Activated T-cell treated with anti-CD3 and anti-CD28 coated beads, Interleukin-2, amount 50 U/mL, for 4 hours (primary cell): ENCODE measurements at regions not wholly inside any gene's neighbourhood (a gene's known extent, or its start where the extent isn't known, plus 50 kb on each side); places are given as distances from the start of the nearest gene placed in this dataset.
"Not testable (repeated sequence)": the region's sequence is repeated elsewhere in the genome, so short reads cannot be mapped to it uniquely, and the experiment has no call there.

Experiments
- ATAC-seq, 2 donors: fragments of 200-7000 bp; cut with Tn5 transposase; one replicate each; pipeline ENCODE4 v1.10.0; 2021
- DNase-seq: peaks from one replicate; pipeline ENCODE4 v3.0.0-alpha.2; 2020
- H3K27me3 Mint-ChIP-seq: one replicate; pipeline ENCODE4 v1.8.0; 2021; ENCODE audit warnings: low read depth, mixed read lengths
- H3K36me3 Mint-ChIP-seq: one replicate; pipeline ENCODE4 v1.8.0; 2022; ENCODE audit warnings: mixed read lengths; ENCODE audit not compliant: insufficient read depth
- H3K4me1 Mint-ChIP-seq: one replicate; pipeline ENCODE4 v1.8.0; 2021; ENCODE audit warnings: low read depth, mixed read lengths
- H3K4me3 Mint-ChIP-seq: one replicate; pipeline ENCODE4 v1.8.0; 2021; ENCODE audit warnings: mild to moderate bottlenecking, moderate library complexity, mixed read lengths
- H3K9me3 Mint-ChIP-seq: one replicate; pipeline ENCODE4 v1.8.0; 2021; ENCODE audit warnings: mixed read lengths

DNA sequence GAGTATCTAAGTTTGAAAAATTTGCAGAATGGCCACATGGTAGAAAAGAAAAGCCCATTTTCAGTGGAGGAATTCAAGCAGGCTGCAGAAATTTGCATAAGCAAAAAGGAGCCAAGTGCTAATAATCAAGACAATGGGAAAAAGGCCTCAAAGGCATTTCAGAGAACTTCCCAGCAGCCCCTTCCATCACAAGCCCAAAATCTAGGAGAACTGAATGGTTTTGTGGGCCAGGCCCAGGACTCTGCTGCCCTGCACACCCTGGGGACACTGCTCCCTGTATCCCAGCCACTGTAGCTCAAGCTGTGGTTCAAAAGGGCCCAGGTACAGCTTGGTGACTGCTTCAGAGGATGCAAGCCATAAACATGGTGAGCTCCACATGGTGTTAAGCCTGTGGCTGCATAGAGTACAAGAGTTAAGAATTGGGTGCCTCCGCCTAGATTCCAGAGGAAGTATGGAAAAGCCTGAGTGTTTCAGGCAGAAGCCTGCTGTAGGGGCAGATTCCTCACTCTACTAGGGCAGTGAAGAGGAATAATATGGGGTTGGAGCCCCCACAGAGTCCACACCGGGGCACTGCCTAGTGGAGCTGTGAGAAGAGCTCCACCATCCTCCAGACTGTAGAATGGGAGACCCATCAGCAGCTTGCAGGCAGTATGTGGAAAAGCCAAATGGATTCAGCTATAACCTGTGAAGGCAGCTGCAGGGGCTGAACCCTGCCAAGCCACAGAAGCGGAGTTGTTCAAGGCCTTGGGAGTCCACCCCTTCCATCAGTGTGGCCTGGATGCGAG, 720.7 kb upstream of the CTNND2 start:
- Mint-ChIP-seq H3K9me3 (peaks cover 10% of the 10 kb centered on the region), H3K27me3 (no peaks in the 10 kb centered on the region), H3K4me3 (no peak overlapping the region), H3K36me3 (no peaks in the 10 kb centered on the region), H3K4me1 (no peaks in the 10 kb centered on the region)
- DNase-seq (no peak), ATAC-seq (no peak)

DNA sequence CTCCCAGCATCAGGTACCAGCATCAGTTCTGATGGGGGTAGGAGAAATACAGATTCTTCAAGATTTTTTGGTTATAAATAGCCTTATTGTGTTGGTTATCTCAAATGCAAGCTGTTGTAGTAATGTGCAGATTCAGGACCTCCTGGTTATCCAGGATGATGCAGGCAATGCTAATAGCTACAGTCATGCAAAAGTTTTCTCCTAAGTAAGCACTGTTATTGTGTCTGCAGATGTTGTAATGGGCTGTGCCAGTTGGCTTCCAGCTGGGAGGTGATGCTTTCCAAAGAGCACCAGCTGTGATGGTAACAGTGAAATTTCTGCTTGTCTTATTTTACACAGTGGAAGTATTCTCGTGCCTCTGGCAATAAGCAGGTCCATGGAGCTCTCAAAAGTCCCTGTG, 719.2 kb upstream of the CTNND2 start:
- H3K36me3 Mint-ChIP-seq: no peaks in the 10 kb centered on the region
- DNase-seq: no peak
- peaks cover 10% of the 10 kb centered on the region for H3K9me3 Mint-ChIP-seq
- no peak overlapping the region for H3K4me3 Mint-ChIP-seq
- H3K27me3 Mint-ChIP-seq: no peaks in the 10 kb centered on the region
- ATAC-seq: no peak
- no peaks in the 10 kb centered on the region for H3K4me1 Mint-ChIP-seq

DNA sequence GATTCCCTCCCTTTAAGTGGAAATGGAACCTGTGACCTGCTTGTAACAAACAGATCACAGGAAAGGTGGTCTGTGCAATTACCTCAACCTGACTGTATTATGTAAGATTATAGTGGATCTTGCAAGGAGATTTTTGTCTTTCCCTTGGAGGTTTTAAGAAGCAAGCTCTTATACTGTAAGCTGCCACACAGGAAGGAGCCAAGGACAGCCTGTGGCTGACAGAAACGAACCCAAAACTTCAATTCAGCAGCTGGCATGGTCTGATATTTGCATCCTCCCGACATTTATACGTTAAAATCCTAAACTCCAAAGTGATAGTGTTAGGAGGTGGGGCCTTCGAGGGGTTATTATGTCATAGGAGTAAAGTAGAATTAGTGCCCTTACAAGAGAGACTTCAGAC, 711.8 kb upstream of the CTNND2 start:
- no peak for DNase-seq
- H3K9me3 Mint-ChIP-seq: peaks cover 22% of the 10 kb centered on the region
- no peak for ATAC-seq
- H3K4me3 Mint-ChIP-seq: no peak overlapping the region
- H3K36me3 Mint-ChIP-seq: no peaks in the 10 kb centered on the region
- H3K4me1 Mint-ChIP-seq: no peaks in the 10 kb centered on the region
- H3K27me3 Mint-ChIP-seq: no peaks in the 10 kb centered on the region

GRCh38 chr5:12615141-12615820, 711.0 kb upstream of the CTNND2 start:
- H3K4me1 Mint-ChIP-seq: no peaks in the 10 kb centered on the region
- H3K36me3 Mint-ChIP-seq: no peaks in the 10 kb centered on the region
- no peaks in the 10 kb centered on the region for H3K27me3 Mint-ChIP-seq
- H3K9me3 Mint-ChIP-seq: peaks cover 20% of the 10 kb centered on the region
- no peak for ATAC-seq
- H3K4me3 Mint-ChIP-seq: no peak overlapping the region
- DNase-seq: no peak

- Mint-ChIP-seq H3K4me1 (no peaks in the 10 kb centered on the region), H3K9me3 (peaks cover 20% of the 10 kb centered on the region), H3K27me3 (no peaks in the 10 kb centered on the region), H3K4me3 (no peak overlapping the region), H3K36me3 (no peaks in the 10 kb centered on the region)
- DNase-seq: no peak
- ATAC-seq: no peak
These were observed 710.4 kb upstream of the CTNND2 start for GRCh38 chr5:12614608-12615007.

GRCh38 chr5:12611132-12611531, 706.9 kb upstream of the CTNND2 start:
- ATAC-seq: no peak
- DNase-seq: no peak
- peaks cover 18% of the 10 kb centered on the region for H3K9me3 Mint-ChIP-seq

GRCh38 chr5:12607817-12608216, 703.6 kb upstream of the CTNND2 start:
- not testable (repeated sequence) for H3K4me1 Mint-ChIP-seq, ATAC-seq, DNase-seq, H3K36me3 Mint-ChIP-seq, H3K27me3 Mint-ChIP-seq, H3K4me3 Mint-ChIP-seq
- peaks cover 21% of the 10 kb centered on the region for H3K9me3 Mint-ChIP-seq

More at GRCh38 chr5:12611132-12611531, 706.9 kb upstream of the CTNND2 start:
- H3K4me1 Mint-ChIP-seq: no peaks in the 10 kb centered on the region
- H3K4me3 Mint-ChIP-seq: no peak overlapping the region
- H3K27me3 Mint-ChIP-seq: no peaks in the 10 kb centered on the region
- H3K36me3 Mint-ChIP-seq: no peaks in the 10 kb centered on the region

DNA sequence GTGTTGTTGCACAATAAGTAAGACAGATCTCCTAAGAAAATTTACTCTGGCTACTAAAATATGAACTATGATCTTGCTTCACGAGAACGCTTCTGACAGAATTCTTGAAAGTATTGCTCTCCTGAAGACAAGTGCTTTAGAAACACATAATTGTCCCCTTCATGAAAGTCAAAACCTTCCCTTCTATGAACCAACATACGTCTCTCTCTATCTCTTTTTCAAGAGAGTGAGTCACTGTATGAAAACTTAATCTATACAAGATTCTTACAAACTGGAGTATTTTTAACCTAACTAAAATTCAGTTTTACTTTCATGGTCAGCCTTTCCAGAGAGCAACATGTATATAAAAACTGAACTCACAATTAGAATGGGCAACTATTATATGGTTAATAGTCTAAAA, 688.0 kb upstream of the CTNND2 start:
- no peaks in the 10 kb centered on the region for H3K36me3 Mint-ChIP-seq

DNA sequence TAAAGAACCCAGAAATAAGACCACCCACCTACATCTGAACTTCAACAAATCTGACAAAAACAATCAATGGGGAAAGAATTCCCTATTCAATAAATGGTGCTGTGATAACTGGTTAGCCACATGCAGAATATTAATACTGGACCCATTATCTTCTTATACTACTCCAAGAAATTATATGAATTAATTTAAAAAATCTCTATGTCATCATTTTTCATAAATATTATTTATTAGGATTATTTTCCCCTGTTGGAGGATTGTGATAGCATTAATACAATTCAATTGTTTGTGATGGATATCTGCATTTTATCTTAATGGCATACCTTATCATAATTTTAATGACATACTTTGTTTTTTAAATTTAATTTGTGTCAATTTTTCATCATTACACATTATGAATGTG, 682.2 kb upstream of the CTNND2 start:
- DNase-seq (no peak), ATAC-seq (no peak)
- H3K36me3 Mint-ChIP-seq: no peaks in the 10 kb centered on the region
- no peaks in the 10 kb centered on the region for H3K4me1 Mint-ChIP-seq
- H3K4me3 Mint-ChIP-seq: no peak overlapping the region
- no peaks in the 10 kb centered on the region for H3K27me3 Mint-ChIP-seq
- H3K9me3 Mint-ChIP-seq: peaks cover 9% of the 10 kb centered on the region

More for the DNA sequence above, 688.0 kb upstream of the CTNND2 start:
- Mint-ChIP-seq H3K27me3 (no peaks in the 10 kb centered on the region), H3K9me3 (peaks cover 11% of the 10 kb centered on the region), H3K4me1 (no peaks in the 10 kb centered on the region), H3K4me3 (no peak overlapping the region)
- no peak for DNase-seq
- ATAC-seq: no peak

DNA sequence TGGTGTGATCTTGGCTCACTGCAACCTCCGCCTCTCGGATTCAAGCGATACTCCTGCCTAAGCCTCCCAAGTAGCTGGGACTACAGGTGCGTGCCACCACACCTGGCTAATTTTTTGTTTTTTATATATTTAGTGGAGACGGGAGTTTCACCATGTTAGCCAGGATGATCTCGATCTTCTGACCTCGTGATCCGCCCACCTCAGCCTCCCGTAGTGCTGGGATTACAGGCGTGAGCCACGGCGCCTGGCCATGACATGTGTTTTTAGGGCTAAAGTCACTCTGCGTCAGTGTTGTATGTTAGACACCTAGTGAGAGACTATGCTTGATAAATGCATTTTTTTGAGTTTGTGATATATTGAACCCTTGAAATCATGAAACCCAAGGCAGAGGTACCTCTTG, 674.6 kb upstream of the CTNND2 start:
- not testable (repeated sequence) for H3K27me3 Mint-ChIP-seq

DNA sequence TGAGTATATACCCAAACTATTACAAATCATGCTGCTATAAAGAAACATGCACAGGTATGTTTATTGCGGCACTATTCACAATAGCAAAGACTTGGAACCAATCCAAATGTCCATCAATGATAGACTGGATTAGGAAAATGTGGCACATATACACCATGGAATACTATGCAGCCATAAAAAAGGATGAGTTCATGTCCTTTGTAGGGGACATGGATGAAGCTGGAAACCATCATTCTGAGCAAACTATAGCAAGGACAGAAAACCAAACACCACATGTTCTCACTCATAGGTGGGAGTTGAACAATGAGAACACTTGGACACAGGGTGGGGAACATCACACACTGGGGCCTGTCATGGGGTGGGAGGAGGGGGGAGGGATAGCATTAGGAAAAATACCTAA, 672.7 kb upstream of the CTNND2 start:
- H3K27me3 Mint-ChIP-seq, DNase-seq, ATAC-seq, H3K36me3 Mint-ChIP-seq, H3K4me1 Mint-ChIP-seq, H3K4me3 Mint-ChIP-seq, H3K9me3 Mint-ChIP-seq: not testable (repeated sequence)

More for the DNA sequence above, 674.6 kb upstream of the CTNND2 start:
- not testable (repeated sequence) for DNase-seq, H3K9me3 Mint-ChIP-seq, H3K4me3 Mint-ChIP-seq, H3K4me1 Mint-ChIP-seq, H3K36me3 Mint-ChIP-seq, ATAC-seq

GRCh38 chr5:12574298-12575093, 670.2 kb upstream of the CTNND2 start:
- not testable (repeated sequence) for H3K4me1 Mint-ChIP-seq, H3K9me3 Mint-ChIP-seq, ATAC-seq, DNase-seq, H3K36me3 Mint-ChIP-seq, H3K27me3 Mint-ChIP-seq, H3K4me3 Mint-ChIP-seq

- not testable (repeated sequence) for H3K4me3 Mint-ChIP-seq, H3K9me3 Mint-ChIP-seq, H3K36me3 Mint-ChIP-seq, H3K4me1 Mint-ChIP-seq, H3K27me3 Mint-ChIP-seq, ATAC-seq, DNase-seq
These were observed 669.7 kb upstream of the CTNND2 start for GRCh38 chr5:12573916-12574297.

GRCh38 chr5:12570688-12571087, 666.4 kb upstream of the CTNND2 start:
- no peak for DNase-seq
- no peaks in the 10 kb centered on the region for H3K36me3 Mint-ChIP-seq
- H3K9me3 Mint-ChIP-seq: peaks cover 4% of the 10 kb centered on the region
- no peaks in the 10 kb centered on the region for H3K27me3 Mint-ChIP-seq
- ATAC-seq: no peak
- H3K4me1 Mint-ChIP-seq: no peaks in the 10 kb centered on the region
- H3K4me3 Mint-ChIP-seq: no peak overlapping the region
